ENCODE measurements at regions not wholly inside any gene's neighbourhood (a gene's known extent, or its start where the extent isn't known, plus 50 kb on each side); places are given as distances from the start of the nearest gene placed in this dataset.

DNA sequence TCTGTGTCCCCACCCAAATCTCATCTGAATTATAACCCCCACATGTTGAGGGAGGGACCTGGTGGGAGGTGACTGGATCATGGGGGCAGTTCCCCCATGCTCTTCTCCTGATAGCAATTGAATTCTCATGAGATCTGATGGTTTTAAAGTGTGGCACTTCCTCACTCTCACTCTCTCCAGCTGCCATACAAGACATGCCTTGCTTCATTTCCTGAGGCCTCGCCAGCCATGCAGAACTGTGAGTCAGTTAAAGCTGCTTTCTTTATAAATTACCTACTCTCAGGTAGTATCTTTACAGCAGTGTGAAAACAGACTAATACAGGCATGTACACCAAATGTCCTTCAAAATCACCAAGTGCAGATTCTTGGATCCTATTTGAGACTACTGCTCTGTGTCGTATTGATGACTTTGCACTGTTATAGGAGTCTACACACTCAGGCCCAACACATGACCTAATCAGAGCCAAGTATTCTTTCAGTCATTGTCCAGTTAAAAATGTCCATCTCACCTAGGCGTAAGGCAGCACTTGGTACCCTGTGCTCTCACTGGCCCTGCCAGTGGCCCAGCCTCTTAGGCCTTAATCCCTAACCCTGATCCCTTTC lies 52.8 kb upstream of the UST start:
- TF ChIP-seq, protein P1, sequence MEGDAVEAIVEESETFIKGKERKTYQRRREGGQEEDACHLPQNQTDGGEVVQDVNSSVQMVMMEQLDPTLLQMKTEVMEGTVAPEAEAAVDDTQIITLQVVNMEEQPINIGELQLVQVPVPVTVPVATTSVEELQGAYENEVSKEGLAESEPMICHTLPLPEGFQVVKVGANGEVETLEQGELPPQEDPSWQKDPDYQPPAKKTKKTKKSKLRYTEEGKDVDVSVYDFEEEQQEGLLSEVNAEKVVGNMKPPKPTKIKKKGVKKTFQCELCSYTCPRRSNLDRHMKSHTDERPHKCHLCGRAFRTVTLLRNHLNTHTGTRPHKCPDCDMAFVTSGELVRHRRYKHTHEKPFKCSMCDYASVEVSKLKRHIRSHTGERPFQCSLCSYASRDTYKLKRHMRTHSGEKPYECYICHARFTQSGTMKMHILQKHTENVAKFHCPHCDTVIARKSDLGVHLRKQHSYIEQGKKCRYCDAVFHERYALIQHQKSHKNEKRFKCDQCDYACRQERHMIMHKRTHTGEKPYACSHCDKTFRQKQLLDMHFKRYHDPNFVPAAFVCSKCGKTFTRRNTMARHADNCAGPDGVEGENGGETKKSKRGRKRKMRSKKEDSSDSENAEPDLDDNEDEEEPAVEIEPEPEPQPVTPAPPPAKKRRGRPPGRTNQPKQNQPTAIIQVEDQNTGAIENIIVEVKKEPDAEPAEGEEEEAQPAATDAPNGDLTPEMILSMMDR (IDR thresholded peaks at IDR 0.05; ENCODE audit: insufficient read depth, low read length, poor library complexity, severe bottlenecking) = no peak
- TF ChIP-seq EZH2phosphoT487 (conservative IDR thresholded peaks at IDR 0.05; ENCODE audit: low read length) = no peak
